Lower leg skin (tissue), 4 donors: ENCODE measurements at regions not wholly inside any gene's neighbourhood (a gene's known extent, or its start where the extent isn't known, plus 50 kb on each side); places are given as distances from the start of the nearest gene placed in this dataset.

Source experiments
- DNase-seq, 2 donors: peaks; one replicate each; pipeline ENCODE4 v3.0.0-alpha.2; 2019; ENCODE audit warnings: low spot score in 2 of 2
- H3K4me3 ChIP-seq: fragments of 200-600 bp; sonication (generic); 2 replicates; pipeline ENCODE4 v1.5.1; 2017; ENCODE audit warnings: mild to moderate bottlenecking, low read depth; ENCODE audit not compliant: poor library complexity, severe bottlenecking
- POLR2A ChIP-seq, 2 donors: fragments of 450-650 bp; IDR thresholded peaks; one replicate each; pipeline ENCODE4 v1.6.1; 2016 to 2017; ENCODE audit warnings: antibody characterized with exemption in 2 of 2, mild to moderate bottlenecking in 1 of 2, moderate library complexity in 1 of 2
- WGBS, 2 donors: methylation state at CpG; one replicate each; pipeline ENCODE4 v1.1.5; 2018; 5-methylcytosine and 5-hydroxymethylcytosine counted together
- intact Hi-C: fragments of 100-400 bp; cut with DNase I; formaldehyde crosslinking; loops from one replicate; pipeline ENCODE4 v1.15.0; 2023; ENCODE audit warnings: low total_unique reads
- TF ChIP-seq, protein P1 (sequence below), 3 donors: fragments of 450-650 bp; IDR thresholded peaks; one replicate each; pipeline ENCODE4 v1.5.1; 2016; ENCODE audit warnings: antibody characterized with exemption in 3 of 3, mild to moderate bottlenecking in 3 of 3, moderate library complexity in 2 of 3

DNA sequence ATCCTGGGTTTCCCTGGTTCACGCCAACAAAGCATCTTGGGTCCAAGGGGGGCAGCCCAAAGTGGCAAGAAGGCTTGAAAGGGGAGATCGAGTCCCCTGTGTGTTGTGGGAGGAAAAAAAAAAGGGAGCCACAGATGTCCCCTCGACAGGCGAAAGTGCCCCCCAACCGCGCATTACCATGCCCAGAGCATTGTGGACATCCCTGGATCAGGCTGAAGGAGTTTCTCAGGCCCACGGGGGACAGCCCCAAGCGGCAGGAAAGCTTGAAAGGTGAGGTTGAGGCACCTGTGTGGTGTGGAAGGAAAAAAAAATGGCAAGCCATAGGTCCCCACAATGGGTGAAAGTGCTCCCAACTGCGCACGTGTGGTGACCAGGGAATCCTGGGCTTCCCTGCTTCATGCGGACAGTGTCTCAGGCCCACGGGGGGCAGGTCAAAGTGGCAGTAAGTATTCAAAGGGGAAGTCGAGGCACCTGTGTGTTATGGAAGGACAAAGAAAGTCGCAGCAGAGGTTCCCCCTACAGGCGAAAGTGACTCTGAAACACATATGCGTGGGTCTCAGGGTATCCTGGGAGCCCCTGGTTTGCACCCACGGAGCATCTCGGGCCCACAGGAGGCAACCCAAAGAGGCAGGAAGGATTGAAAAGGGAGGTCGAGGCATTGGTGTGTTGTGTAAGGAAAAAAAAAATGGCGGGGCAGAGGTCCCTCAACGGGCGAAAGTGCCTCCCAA lies 580.1 kb downstream of the ALG10 start:
- no peak for DNase-seq
- WGBS, 2 donors: 68 to 75% methylated on average over 22 of the region's 22 CpGs
- intact Hi-C loops: no loop called here
- H3K4me3 ChIP-seq: no peak overlapping the region
- TF ChIP-seq, protein P1, sequence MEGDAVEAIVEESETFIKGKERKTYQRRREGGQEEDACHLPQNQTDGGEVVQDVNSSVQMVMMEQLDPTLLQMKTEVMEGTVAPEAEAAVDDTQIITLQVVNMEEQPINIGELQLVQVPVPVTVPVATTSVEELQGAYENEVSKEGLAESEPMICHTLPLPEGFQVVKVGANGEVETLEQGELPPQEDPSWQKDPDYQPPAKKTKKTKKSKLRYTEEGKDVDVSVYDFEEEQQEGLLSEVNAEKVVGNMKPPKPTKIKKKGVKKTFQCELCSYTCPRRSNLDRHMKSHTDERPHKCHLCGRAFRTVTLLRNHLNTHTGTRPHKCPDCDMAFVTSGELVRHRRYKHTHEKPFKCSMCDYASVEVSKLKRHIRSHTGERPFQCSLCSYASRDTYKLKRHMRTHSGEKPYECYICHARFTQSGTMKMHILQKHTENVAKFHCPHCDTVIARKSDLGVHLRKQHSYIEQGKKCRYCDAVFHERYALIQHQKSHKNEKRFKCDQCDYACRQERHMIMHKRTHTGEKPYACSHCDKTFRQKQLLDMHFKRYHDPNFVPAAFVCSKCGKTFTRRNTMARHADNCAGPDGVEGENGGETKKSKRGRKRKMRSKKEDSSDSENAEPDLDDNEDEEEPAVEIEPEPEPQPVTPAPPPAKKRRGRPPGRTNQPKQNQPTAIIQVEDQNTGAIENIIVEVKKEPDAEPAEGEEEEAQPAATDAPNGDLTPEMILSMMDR (IDR thresholded peaks at IDR 0.05): no peak
- no peak for TF ChIP-seq POLR2A (IDR thresholded peaks at IDR 0.05)

DNA sequence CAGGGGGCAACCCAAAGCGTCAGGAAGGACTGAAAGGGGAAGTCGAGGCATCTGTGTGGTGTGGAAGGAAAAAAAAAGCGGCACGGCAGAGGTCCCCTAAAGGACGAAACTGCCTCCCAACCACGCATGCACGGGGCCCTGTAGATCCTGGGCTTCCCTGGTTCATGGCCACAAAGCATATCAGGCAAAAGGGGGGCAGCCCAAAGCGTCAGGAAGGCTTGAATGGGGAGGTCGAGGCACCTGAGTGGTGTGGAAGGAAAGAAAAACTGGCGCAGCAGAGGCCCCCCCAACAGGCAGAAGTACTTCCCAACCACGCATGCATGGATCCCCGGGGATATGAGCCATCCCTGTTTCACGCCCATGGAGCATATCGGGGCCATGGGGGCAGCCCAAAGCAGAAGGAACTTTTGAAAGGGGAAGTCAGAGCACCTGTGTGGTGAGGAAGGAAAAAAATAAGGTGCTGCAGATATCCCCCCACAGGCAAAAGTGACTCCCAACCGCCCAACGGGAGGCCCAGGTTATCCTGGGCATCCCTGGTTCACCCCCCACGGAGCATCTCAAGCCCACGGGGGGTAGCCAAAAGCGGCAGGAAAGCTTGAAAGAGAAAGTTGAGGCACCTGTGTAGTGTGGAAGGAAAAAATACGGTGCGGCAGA lies 581.2 kb downstream of the ALG10 start:
- no peak for DNase-seq
- 62 to 66% methylated on average over 21 of the region's 21 CpGs for WGBS, 2 donors
- no peak overlapping the region for H3K4me3 ChIP-seq
- intact Hi-C loops: no loop called here
- no peak for TF ChIP-seq POLR2A (IDR thresholded peaks at IDR 0.05)
- TF ChIP-seq, protein P1 (IDR thresholded peaks at IDR 0.05): no peak

GRCh38 chr12:34604227-34604626 lies 581.9 kb downstream of the ALG10 start:
- no peak for DNase-seq
- TF ChIP-seq POLR2A (IDR thresholded peaks at IDR 0.05): no peak
- TF ChIP-seq, protein P1 (IDR thresholded peaks at IDR 0.05): no peak
- intact Hi-C loops: no loop called here
- 37 to 61% methylated on average over 7 of the region's 7 CpGs for WGBS, 2 donors
- H3K4me3 ChIP-seq: no peak overlapping the region

DNA sequence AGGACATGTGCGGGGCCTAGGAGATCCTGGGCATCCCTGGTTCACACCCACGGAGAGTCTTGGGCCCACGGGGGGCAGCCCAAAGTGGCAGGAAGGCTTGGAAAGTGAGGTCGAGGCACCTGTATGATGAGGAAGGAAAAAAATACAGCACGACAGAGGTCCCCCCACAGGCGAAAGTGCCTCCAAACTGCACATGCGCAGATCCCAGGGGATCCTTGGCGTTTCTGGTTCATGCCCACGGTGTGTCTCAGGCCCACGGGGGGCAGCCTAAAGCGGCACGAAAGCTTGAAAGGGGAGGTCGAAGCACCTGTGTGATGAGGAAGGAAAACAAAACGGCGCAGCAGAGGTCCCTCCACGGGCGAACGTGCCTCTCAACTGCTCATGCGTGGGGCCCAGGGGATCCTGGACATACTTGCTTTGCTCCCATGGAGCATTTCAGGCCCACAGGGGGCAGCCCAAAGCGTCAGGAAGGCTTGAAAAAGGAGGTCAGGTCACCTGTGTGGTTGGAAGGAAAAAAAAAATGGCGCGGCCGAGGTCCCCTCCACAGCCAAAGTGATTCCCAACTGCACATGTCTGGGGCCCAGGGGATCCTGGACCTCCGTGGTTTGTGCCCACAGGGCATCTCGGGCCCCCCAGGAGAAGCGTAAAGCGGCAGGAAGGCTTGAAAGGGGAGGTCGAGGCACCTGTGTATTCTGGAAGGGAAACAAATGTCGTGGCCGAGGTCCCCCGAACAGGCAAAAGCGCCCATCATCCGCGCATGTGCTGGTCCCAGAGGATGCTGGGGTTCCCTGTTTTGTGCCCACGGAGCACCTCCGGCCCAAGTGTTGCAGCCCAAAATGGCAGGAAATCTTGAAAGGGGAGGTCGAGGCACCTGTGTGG lies 582.6 kb downstream of the ALG10 start:
- 66 to 72% methylated on average over 37 of the region's 37 CpGs for WGBS, 2 donors
- TF ChIP-seq POLR2A (IDR thresholded peaks at IDR 0.05): no peak
- TF ChIP-seq, protein P1 (IDR thresholded peaks at IDR 0.05): no peak

GRCh38 chr12:34605510-34605887 lies 583.2 kb downstream of the ALG10 start:
- 60 to 72% methylated on average over 15 of the region's 15 CpGs for WGBS, 2 donors
- DNase-seq: no peak
- TF ChIP-seq, protein P1 (IDR thresholded peaks at IDR 0.05): no peak
- intact Hi-C loops: no loop called here
- no peak overlapping the region for H3K4me3 ChIP-seq

More for the DNA sequence above, 582.6 kb downstream of the ALG10 start:
- DNase-seq: no peak
- H3K4me3 ChIP-seq: no peak overlapping the region
- intact Hi-C loops: no loop called here
